CD14-positive monocyte (primary cell): ENCODE measurements at regions not wholly inside any gene's neighbourhood (a gene's known extent, or its start where the extent isn't known, plus 50 kb on each side); places are given as distances from the start of the nearest gene placed in this dataset.
"Not testable (repeated sequence)": the region's sequence is repeated elsewhere in the genome, so short reads cannot be mapped to it uniquely, and the experiment has no call there.

Experiments used
- DNase-seq, 3 donors: peaks; one replicate each; pipeline ENCODE4 v3.0.0-alpha.2; 2011 to 2022
- H2AFZ ChIP-seq: 2 replicates; pipeline ENCODE4 v1.6.0; 2012; ENCODE audit warnings: mild to moderate bottlenecking, low read depth, low read length, inconsistent platforms; ENCODE audit not compliant: insufficient read depth, poor library complexity, severe bottlenecking
- H3K27ac ChIP-seq, 2 donors: 1 replicate in 1 of 2; 2 replicates in 1 of 2; pipeline ENCODE4 v1.5.1; 2012 to 2013; ENCODE audit warnings: low read length in 2 of 2, control low read depth in 1 of 2, inconsistent platforms in 1 of 2, low read depth in 1 of 2, mild to moderate bottlenecking in 1 of 2
- H3K27me3 ChIP-seq, 2 donors: one replicate each; pipeline versions ENCODE4 v1.6.0 to v1.6.1; 2011 to 2013; ENCODE audit warnings: low read length in 2 of 2; ENCODE audit not compliant: control insufficient read depth in 2 of 2, insufficient read depth in 2 of 2
- H3K36me3 ChIP-seq, 2 donors: replicated peaks in 1 of 2; 1 replicate in 1 of 2; 2 replicates in 1 of 2; pipeline versions ENCODE4 v1.5.1 to v1.6.1; 2012 to 2013; ENCODE audit warnings: low read length in 2 of 2, control low read depth in 1 of 2, inconsistent platforms in 1 of 2, mild to moderate bottlenecking in 1 of 2; ENCODE audit not compliant: insufficient read depth in 2 of 2, control insufficient read depth in 1 of 2
- H3K4me1 ChIP-seq, 2 donors: 1 replicate in 1 of 2; 2 replicates in 1 of 2; pipeline versions ENCODE4 v1.5.1 to v1.6.1; 2012 to 2013; ENCODE audit warnings: low read length in 2 of 2, control low read depth in 1 of 2, inconsistent platforms in 1 of 2, mild to moderate bottlenecking in 1 of 2, moderate library complexity in 1 of 2; ENCODE audit not compliant: insufficient read depth in 2 of 2, control insufficient read depth in 1 of 2
- H3K4me2 ChIP-seq: replicated peaks from 2 replicates; pipeline ENCODE3; 2012; ENCODE audit warnings: low read length, moderate library complexity, mild to moderate bottlenecking; ENCODE audit not compliant: poor library complexity, severe bottlenecking; ENCODE audit errors: extremely low read depth
- H3K4me3 ChIP-seq, 3 experiments: fragments of 200-600 bp in 1 of 3; sonication (generic) in 1 of 3; replicated peaks in 1 of 3; 1 replicate in 2 of 3; 2 replicates in 1 of 3; pipeline ENCODE4 v1.5.1; 2011 to 2013; ENCODE audit warnings: low read length in 3 of 3, mild to moderate bottlenecking in 3 of 3, control low read depth in 2 of 3, low read depth in 2 of 3, inconsistent platforms in 1 of 3, moderate library complexity in 1 of 3
- H3K79me2 ChIP-seq: 2 replicates; pipeline ENCODE4 v1.6.0; 2012; ENCODE audit warnings: mild to moderate bottlenecking, control low read depth, inconsistent platforms, low read length, moderate library complexity; ENCODE audit not compliant: insufficient read depth
- H3K9ac ChIP-seq: 2 replicates; pipeline ENCODE4 v1.6.0; 2017; ENCODE audit warnings: low read length, mild to moderate bottlenecking; ENCODE audit not compliant: insufficient read depth, poor library complexity, severe bottlenecking
- H3K9me3 ChIP-seq, 2 donors: replicated peaks in 1 of 2; 1 replicate in 1 of 2; 2 replicates in 1 of 2; pipeline versions ENCODE4 v1.5.1 to v1.6.1; 2012 to 2013; ENCODE audit warnings: low read length in 2 of 2, control low read depth in 1 of 2; ENCODE audit not compliant: control insufficient read depth in 1 of 2, insufficient read depth in 1 of 2
- H4K20me1 ChIP-seq: 2 replicates; pipeline ENCODE4 v1.6.0; 2012; ENCODE audit warnings: mild to moderate bottlenecking, low read length, control low read depth, moderate library complexity; ENCODE audit not compliant: insufficient read depth
- H3K27ac Mint-ChIP-seq, 7 donors: one replicate each; pipeline ENCODE4 v1.8.0; 2020; ENCODE audit warnings: mild to moderate bottlenecking in 7 of 7, mixed read lengths in 7 of 7, moderate library complexity in 6 of 7, inconsistent platforms in 2 of 7
- H3K27me3 Mint-ChIP-seq, 3 donors: one replicate each; pipeline ENCODE4 v1.8.0; 2021 to 2022; ENCODE audit warnings: low read depth in 3 of 3, mild to moderate bottlenecking in 3 of 3, mixed read lengths in 3 of 3, moderate library complexity in 3 of 3, inconsistent platforms in 1 of 3
- H3K36me3 Mint-ChIP-seq, 2 donors: one replicate each; pipeline ENCODE4 v1.8.0; 2020; ENCODE audit warnings: mixed read lengths in 2 of 2, inconsistent platforms in 1 of 2, mild to moderate bottlenecking in 1 of 2
- H3K4me1 Mint-ChIP-seq: one replicate; pipeline ENCODE4 v1.8.0; 2020; ENCODE audit warnings: mild to moderate bottlenecking, mixed read lengths
- H3K4me3 Mint-ChIP-seq, 2 donors: one replicate each; pipeline ENCODE4 v1.8.0; 2020; ENCODE audit warnings: mild to moderate bottlenecking in 2 of 2, mixed read lengths in 2 of 2, moderate library complexity in 1 of 2
- H3K9me3 Mint-ChIP-seq, 7 donors: one replicate each; pipeline ENCODE4 v1.8.0; 2020 to 2022; ENCODE audit warnings: mixed read lengths in 7 of 7, mild to moderate bottlenecking in 6 of 7, moderate library complexity in 6 of 7, inconsistent platforms in 2 of 7
- CTCF ChIP-seq: fragments of 200-600 bp; IDR thresholded peaks from one replicate; pipeline ENCODE4 v1.8.0; 2022; ENCODE audit warnings: antibody characterized with exemption, mild to moderate bottlenecking
- WGBS: methylation state at CpG from one replicate; pipeline ENCODE4 v1.1.5; 2013; ENCODE audit warnings: missing lambda C conversion rate; ENCODE audit not compliant: insufficient coverage; 5-methylcytosine and 5-hydroxymethylcytosine counted together
- intact Hi-C, 2 donors: fragments of 100-400 bp; cut with micrococcal nuclease; formaldehyde crosslinking; loops; one replicate each; pipeline versions ENCODE4 v1.15.0 to v1.15.1; 2023

- Histone ChIP-seq H2AFZ (peak overlapping the region; percentile 50), H3K4me3 (peak overlapping the region in 1 of 3 experiments; percentile 56), H3K9me3 (no peaks in the 10 kb centered on the region), H3K36me3 (no peaks in the 10 kb centered on the region), H3K4me2 (peak overlapping the region; percentile 29), H3K27me3 (peaks cover 5 to 19% of the 10 kb centered on the region in 2 donors), H3K9ac (no peak overlapping the region), H3K27ac (no peak overlapping the region), H3K79me2 (no peaks in the 10 kb centered on the region), H4K20me1 (no peaks in the 10 kb centered on the region), H3K4me1 (peaks cover 0 to 11% of the 10 kb centered on the region in 2 donors)
- peak overlapping the region; percentile 53 to 90 for H3K4me3 Mint-ChIP-seq
- intact Hi-C loops = no loop called here
- no peak overlapping the region for H3K27ac Mint-ChIP-seq
- peaks cover 12% of the 10 kb centered on the region for H3K4me1 Mint-ChIP-seq
- DNase-seq = no peak
- no peaks in the 10 kb centered on the region for H3K36me3 Mint-ChIP-seq
- peaks cover 0 to 6% (median 0%) of the 10 kb centered on the region in 7 donors for H3K9me3 Mint-ChIP-seq
- WGBS = under 1% methylated on average over 29 of the region's 36 CpGs
- no peak for TF ChIP-seq CTCF
- H3K27me3 Mint-ChIP-seq = peaks cover 16 to 36% (median 22%) of the 10 kb centered on the region in 3 donors
These were observed 190.4 kb downstream of the USP22 start for GRCh38 chr17:20852239-20852989.

GRCh38 chr17:20852990-20853370 lies 189.8 kb downstream of the USP22 start:
- Histone ChIP-seq H3K27me3 (peaks cover 5 to 19% of the 10 kb centered on the region in 2 donors), H3K4me2 (peak overlapping the region; percentile 29), H3K9ac (no peak overlapping the region), H3K79me2 (no peaks in the 10 kb centered on the region), H3K36me3 (no peaks in the 10 kb centered on the region), H3K9me3 (no peaks in the 10 kb centered on the region), H4K20me1 (no peaks in the 10 kb centered on the region), H3K4me1 (peaks cover 0 to 11% of the 10 kb centered on the region in 2 donors), H2AFZ (no peak overlapping the region), H3K27ac (no peak overlapping the region), H3K4me3 (peak overlapping the region in 1 of 3 experiments; percentile 56)
- no peaks in the 10 kb centered on the region for H3K36me3 Mint-ChIP-seq
- peaks cover 16 to 35% (median 20%) of the 10 kb centered on the region in 3 donors for H3K27me3 Mint-ChIP-seq
- H3K9me3 Mint-ChIP-seq = peaks cover 0 to 6% (median 0%) of the 10 kb centered on the region in 7 donors
- intact Hi-C loops = no loop called here
- DNase-seq = no peak
- H3K4me1 Mint-ChIP-seq = peaks cover 12% of the 10 kb centered on the region
- TF ChIP-seq CTCF = no peak
- no peak overlapping the region for H3K27ac Mint-ChIP-seq
- 30% methylated on average over 3 of the region's 6 CpGs for WGBS
- H3K4me3 Mint-ChIP-seq = peak overlapping the region in 1 of 2 donors; percentile 90

- H3K4me2 ChIP-seq, H3K9me3 ChIP-seq, DNase-seq, H3K27ac Mint-ChIP-seq, H4K20me1 ChIP-seq, H3K27ac ChIP-seq, intact Hi-C loops, H3K9ac ChIP-seq, H3K79me2 ChIP-seq, H3K4me3 ChIP-seq, H3K9me3 Mint-ChIP-seq, H3K36me3 Mint-ChIP-seq, H3K36me3 ChIP-seq, H3K4me3 Mint-ChIP-seq, H2AFZ ChIP-seq: not testable (repeated sequence)
- peaks cover 12% of the 10 kb centered on the region for H3K4me1 Mint-ChIP-seq
- peaks cover 0 to 19% of the 10 kb centered on the region in 2 donors for H3K27me3 ChIP-seq
- H3K4me1 ChIP-seq = peaks cover 0 to 11% of the 10 kb centered on the region in 2 donors
- no CpG with 5 or more reads among the region's 2 CpGs for WGBS
- H3K27me3 Mint-ChIP-seq = peaks cover 10 to 28% (median 13%) of the 10 kb centered on the region in 3 donors
These were observed 186.8 kb downstream of the USP22 start for GRCh38 chr17:20855910-20856470.
